H9 (cell line): ENCODE measurements at regions not wholly inside any gene's neighbourhood (a gene's known extent, or its start where the extent isn't known, plus 50 kb on each side); places are given as distances from the start of the nearest gene placed in this dataset.

Source experiments
- DNase-seq: peaks from one replicate; pipeline ENCODE4 v3.0.0-alpha.2; 2017
- H2AFZ ChIP-seq: one replicate; pipeline ENCODE4 v1.6.1; 2013; ENCODE audit warnings: mild to moderate bottlenecking, low read length, control low read depth, moderate library complexity
- H2AK5ac ChIP-seq: 2 replicates; pipeline ENCODE4 v1.6.1; 2013; ENCODE audit warnings: low read length, control low read depth, mixed read lengths; ENCODE audit not compliant: insufficient read length
- H2BK120ac ChIP-seq: one replicate; pipeline ENCODE4 v1.6.1; 2013; ENCODE audit warnings: low read depth, mild to moderate bottlenecking, low read length, control low read depth, inconsistent platforms; ENCODE audit not compliant: poor library complexity, severe bottlenecking
- H2BK12ac ChIP-seq: 2 replicates; pipeline ENCODE4 v1.6.1; 2013; ENCODE audit warnings: low read length, control low read depth, mixed read lengths, low read depth; ENCODE audit not compliant: insufficient read length
- H2BK15ac ChIP-seq: 2 replicates; pipeline ENCODE4 v1.6.1; 2013; ENCODE audit warnings: low read depth, low read length, control low read depth
- H2BK20ac ChIP-seq: one replicate; pipeline ENCODE4 v1.6.1; 2013; ENCODE audit warnings: low read depth, mild to moderate bottlenecking, low read length, control low read depth, inconsistent platforms; ENCODE audit not compliant: poor library complexity, severe bottlenecking
- H2BK5ac ChIP-seq: 2 replicates; pipeline ENCODE4 v1.6.1; 2013; ENCODE audit warnings: low read length, control low read depth, mixed read lengths; ENCODE audit not compliant: insufficient read length
- H3K14ac ChIP-seq: 2 replicates; pipeline ENCODE4 v1.6.1; 2013; ENCODE audit warnings: low read length, control low read depth; ENCODE audit not compliant: insufficient read depth
- H3K18ac ChIP-seq: 2 replicates; pipeline ENCODE4 v1.6.1; 2013; ENCODE audit warnings: low read depth, mild to moderate bottlenecking, mixed read lengths, low read length, control low read depth; ENCODE audit not compliant: insufficient read length
- H3K23ac ChIP-seq: 2 replicates; pipeline ENCODE4 v1.6.1; 2013; ENCODE audit warnings: low read length, control low read depth, mixed read lengths, low read depth; ENCODE audit not compliant: insufficient read length
- H3K23me2 ChIP-seq: 2 replicates; pipeline ENCODE4 v1.6.1; 2013; ENCODE audit warnings: low read depth, mild to moderate bottlenecking, mixed read lengths, low read length, control low read depth; ENCODE audit not compliant: insufficient read length, poor library complexity, severe bottlenecking
- H3K27ac ChIP-seq: 2 replicates; pipeline ENCODE4 v1.5.1; 2013; ENCODE audit warnings: low read length, control low read depth, mixed read lengths, low read depth; ENCODE audit not compliant: insufficient read length
- H3K27me3 ChIP-seq: 2 replicates; pipeline ENCODE4 v1.6.1; 2013; ENCODE audit warnings: low read length, control low read depth, inconsistent platforms; ENCODE audit not compliant: insufficient read depth
- H3K4ac ChIP-seq: 2 replicates; pipeline ENCODE4 v1.6.1; 2013; ENCODE audit warnings: low read depth, mild to moderate bottlenecking, control low read depth, inconsistent platforms, low read length, moderate library complexity
- H3K4me1 ChIP-seq: 2 replicates; pipeline ENCODE4 v1.6.1; 2013; ENCODE audit warnings: low read length, control low read depth, inconsistent platforms; ENCODE audit not compliant: insufficient read depth
- H3K4me2 ChIP-seq: 2 replicates; pipeline ENCODE4 v1.6.1; 2013; ENCODE audit warnings: low read length, control low read depth, mixed read lengths; ENCODE audit not compliant: insufficient read length, insufficient read depth
- H3K56ac ChIP-seq: 2 replicates; pipeline ENCODE4 v1.6.1; 2013; ENCODE audit warnings: low read depth, mild to moderate bottlenecking, mixed read lengths, low read length, control low read depth; ENCODE audit not compliant: insufficient read length
- H3K79me1 ChIP-seq: 2 replicates; pipeline ENCODE4 v1.6.1; 2013; ENCODE audit warnings: low read depth, mild to moderate bottlenecking, moderate library complexity, low read length, control low read depth, inconsistent platforms; ENCODE audit not compliant: insufficient read depth, poor library complexity, severe bottlenecking
- H3K79me2 ChIP-seq: 2 replicates; pipeline ENCODE4 v1.6.1; 2013; ENCODE audit warnings: low read length, control low read depth, inconsistent platforms; ENCODE audit not compliant: insufficient read depth
- H3K9ac ChIP-seq: 2 replicates; pipeline ENCODE4 v1.6.1; 2013; ENCODE audit warnings: low read length, control low read depth, mixed read lengths; ENCODE audit not compliant: insufficient read length; ENCODE audit errors: extremely low read depth
- H3K9me3 ChIP-seq: one replicate; pipeline ENCODE4 v1.6.1; 2013; ENCODE audit warnings: low read depth, low read length, inconsistent platforms; ENCODE audit not compliant: control insufficient read depth
- H3T11ph ChIP-seq: one replicate; pipeline ENCODE4 v1.6.1; 2013; ENCODE audit warnings: mild to moderate bottlenecking, low read length, control low read depth, inconsistent platforms
- H4K20me1 ChIP-seq: one replicate; pipeline ENCODE4 v1.6.1; 2013; ENCODE audit not compliant: control insufficient read depth, insufficient read length, insufficient read depth
- H4K5ac ChIP-seq: 2 replicates; pipeline ENCODE4 v1.6.1; 2013; ENCODE audit warnings: low read depth, mild to moderate bottlenecking, mixed read lengths, low read length, control low read depth; ENCODE audit not compliant: insufficient read length
- H4K8ac ChIP-seq: replicated peaks from 2 replicates; pipeline ENCODE4 v1.6.1; 2013; ENCODE audit warnings: low read length, control low read depth, mixed read lengths, low read depth; ENCODE audit not compliant: insufficient read length
- H4K91ac ChIP-seq: 2 replicates; pipeline ENCODE4 v1.6.1; 2013; ENCODE audit warnings: low read depth, mild to moderate bottlenecking, moderate library complexity, mixed read lengths, low read length, control low read depth; ENCODE audit not compliant: insufficient read length
- H3K27ac Mint-ChIP-seq, 3 experiments: 2 replicates in 2 of 3; 3 replicates in 1 of 3; pipeline ENCODE4 v1.8.0; 2020 to 2021; ENCODE audit warnings: mixed read lengths in 3 of 3, mild to moderate bottlenecking in 1 of 3, moderate library complexity in 1 of 3
- H3K27me3 Mint-ChIP-seq: 2 replicates; pipeline ENCODE4 v1.8.0; 2021; ENCODE audit warnings: low read depth, mild to moderate bottlenecking, moderate library complexity, mixed read lengths
- H3K36me3 Mint-ChIP-seq, 3 experiments: 2 replicates in 2 of 3; 3 replicates in 1 of 3; pipeline ENCODE4 v1.8.0; 2020 to 2021; ENCODE audit warnings: low read depth in 3 of 3, mixed read lengths in 3 of 3; ENCODE audit not compliant: insufficient read depth in 1 of 3
- H3K4me1 Mint-ChIP-seq, 2 experiments: 2 replicates each; pipeline ENCODE4 v1.8.0; 2020; ENCODE audit warnings: mixed read lengths in 2 of 2
- H3K4me3 Mint-ChIP-seq, 2 experiments: 2 replicates in 1 of 2; 3 replicates in 1 of 2; pipeline ENCODE4 v1.8.0; 2020 to 2021; ENCODE audit warnings: mild to moderate bottlenecking in 2 of 2, mixed read lengths in 2 of 2, moderate library complexity in 1 of 2
- H3K9me3 Mint-ChIP-seq, 2 experiments: 2 replicates in 1 of 2; 3 replicates in 1 of 2; pipeline ENCODE4 v1.8.0; 2020; ENCODE audit warnings: mild to moderate bottlenecking in 2 of 2, mixed read lengths in 2 of 2, moderate library complexity in 1 of 2
- CTCF ChIP-seq: fragments of 200-600 bp; sonication (generic); conservative IDR thresholded peaks from 3 replicates; pipeline ENCODE4 v1.8.0; 2021; ENCODE audit warnings: antibody characterized with exemption, mild to moderate bottlenecking
- WGBS: extraction: QIAGEN DNeasy Blood & Tissue Kit; methylation state at CpG from one replicate; pipeline ENCODE4 v1.1.7; 2013; ENCODE audit warnings: missing lambda C conversion rate, low lambda C conversion rate, mixed read lengths; ENCODE audit not compliant: insufficient read length; ENCODE audit errors: extremely low coverage; 5-methylcytosine and 5-hydroxymethylcytosine counted together

- Histone ChIP-seq H2BK15ac (no peak overlapping the region), H2BK12ac (no peak overlapping the region), H3K18ac (no peak overlapping the region), H3K56ac (no peak overlapping the region), H3K9ac (no peak overlapping the region), H4K91ac (no peak overlapping the region), H3K79me2 (no peaks in the 10 kb centered on the region), H2BK20ac (no peak overlapping the region), H2BK5ac (no peak overlapping the region), H3K23ac (no peak overlapping the region), H3K27me3 (no peaks in the 10 kb centered on the region), H3T11ph (no peak overlapping the region), H3K14ac (no peak overlapping the region), H2AK5ac (no peak overlapping the region), H3K9me3 (no peaks in the 10 kb centered on the region), H4K8ac (no peak overlapping the region), H3K4me2 (no peak overlapping the region), H2AFZ (no peak overlapping the region), H3K27ac (no peak overlapping the region), H3K4ac (no peak overlapping the region), H2BK120ac (no peak overlapping the region), H3K23me2 (no peaks in the 10 kb centered on the region), H3K4me1 (peaks cover 12% of the 10 kb centered on the region), H4K20me1 (no peaks in the 10 kb centered on the region), H3K79me1 (no peaks in the 10 kb centered on the region), H4K5ac (no peak overlapping the region)
- Mint-ChIP-seq H3K36me3 (peaks cover 0 to 23% (median 3%) of the 10 kb centered on the region in 3 experiments; a peak in 3 of 7 replicates), H3K9me3 (peaks cover 0 to 3% of the 10 kb centered on the region in 2 experiments; a peak in 2 of 5 replicates), H3K4me3 (no peak overlapping the region), H3K4me1 (peaks cover 48 to 49% of the 10 kb centered on the region in 2 experiments), H3K27me3 (no peaks in the 10 kb centered on the region), H3K27ac (peak overlapping the region; percentile 7 to 95 (median 66); a peak in 3 of 7 replicates)
- no peak for TF ChIP-seq CTCF
- no CpG with 5 or more reads among the region's 3 CpGs for WGBS
- DNase-seq: no peak
Measured at GRCh38 chr2:63667132-63667700, 78.5 kb downstream of the MDH1 start.
